ENCODE measurements at regions not wholly inside any gene's neighbourhood (a gene's known extent, or its start where the extent isn't known, plus 50 kb on each side); places are given as distances from the start of the nearest gene placed in this dataset.

- TF ChIP-seq MLLT1 (IDR thresholded peaks at IDR 0.05) (no peak), RELA (IDR thresholded peaks at IDR 0.05; ENCODE audit: borderline replicate concordance, partially characterized antibody) (no peak), SMAD1 (IDR thresholded peaks at IDR 0.05; ENCODE audit: low read depth, partially characterized antibody) (no peak), HCFC1 (IDR thresholded peaks at IDR 0.05; ENCODE audit: low read length) (no peak), NBN (IDR thresholded peaks at IDR 0.05) (no peak), CEBPB (IDR thresholded peaks at IDR 0.05; ENCODE audit: borderline replicate concordance in 1 of 2, low read depth in 2 of 2, low read length in 2 of 2) (no peak), IRF4 (IDR thresholded peaks at IDR 0.05; ENCODE audit: low read depth, low read length) (no peak), CHD2 (IDR thresholded peaks at IDR 0.05; ENCODE audit: borderline replicate concordance, low read depth, low read length) (no peak), SREBF1 (IDR thresholded peaks at IDR 0.05; ENCODE audit: low read length) (no peak)
- TF ChIP-seq, protein P1, sequence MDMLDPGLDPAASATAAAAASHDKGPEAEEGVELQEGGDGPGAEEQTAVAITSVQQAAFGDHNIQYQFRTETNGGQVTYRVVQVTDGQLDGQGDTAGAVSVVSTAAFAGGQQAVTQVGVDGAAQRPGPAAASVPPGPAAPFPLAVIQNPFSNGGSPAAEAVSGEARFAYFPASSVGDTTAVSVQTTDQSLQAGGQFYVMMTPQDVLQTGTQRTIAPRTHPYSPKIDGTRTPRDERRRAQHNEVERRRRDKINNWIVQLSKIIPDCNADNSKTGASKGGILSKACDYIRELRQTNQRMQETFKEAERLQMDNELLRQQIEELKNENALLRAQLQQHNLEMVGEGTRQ (IDR thresholded peaks at IDR 0.05; ENCODE audit: borderline replicate concordance, low read depth, low read length) = no peak
- TF ChIP-seq, protein P2, sequence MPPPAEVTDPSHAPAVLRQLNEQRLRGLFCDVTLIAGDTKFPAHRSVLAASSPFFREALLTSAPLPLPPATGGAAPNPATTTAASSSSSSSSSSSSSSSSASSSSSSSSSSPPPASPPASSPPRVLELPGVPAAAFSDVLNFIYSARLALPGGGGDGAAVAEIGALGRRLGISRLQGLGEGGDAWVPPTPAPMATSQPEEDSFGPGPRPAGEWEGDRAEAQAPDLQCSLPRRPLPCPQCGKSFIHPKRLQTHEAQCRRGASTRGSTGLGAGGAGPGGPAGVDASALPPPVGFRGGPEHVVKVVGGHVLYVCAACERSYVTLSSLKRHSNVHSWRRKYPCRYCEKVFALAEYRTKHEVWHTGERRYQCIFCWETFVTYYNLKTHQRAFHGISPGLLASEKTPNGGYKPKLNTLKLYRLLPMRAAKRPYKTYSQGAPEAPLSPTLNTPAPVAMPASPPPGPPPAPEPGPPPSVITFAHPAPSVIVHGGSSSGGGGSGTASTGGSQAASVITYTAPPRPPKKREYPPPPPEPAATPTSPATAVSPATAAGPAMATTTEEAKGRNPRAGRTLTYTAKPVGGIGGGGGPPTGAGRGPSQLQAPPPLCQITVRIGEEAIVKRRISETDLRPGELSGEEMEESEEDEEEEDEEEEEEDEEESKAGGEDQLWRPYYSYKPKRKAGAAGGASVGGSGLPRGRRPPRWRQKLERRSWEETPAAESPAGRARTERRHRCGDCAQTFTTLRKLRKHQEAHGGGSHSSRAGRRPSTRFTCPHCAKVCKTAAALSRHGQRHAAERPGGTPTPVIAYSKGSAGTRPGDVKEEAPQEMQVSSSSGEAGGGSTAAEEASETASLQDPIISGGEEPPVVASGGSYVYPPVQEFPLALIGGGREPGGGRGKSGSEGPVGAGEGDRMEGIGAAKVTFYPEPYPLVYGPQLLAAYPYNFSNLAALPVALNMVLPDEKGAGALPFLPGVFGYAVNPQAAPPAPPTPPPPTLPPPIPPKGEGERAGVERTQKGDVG (CRISPR knock-in tag; IDR thresholded peaks at IDR 0.05) = no peak
- TF ChIP-seq, protein P3, sequence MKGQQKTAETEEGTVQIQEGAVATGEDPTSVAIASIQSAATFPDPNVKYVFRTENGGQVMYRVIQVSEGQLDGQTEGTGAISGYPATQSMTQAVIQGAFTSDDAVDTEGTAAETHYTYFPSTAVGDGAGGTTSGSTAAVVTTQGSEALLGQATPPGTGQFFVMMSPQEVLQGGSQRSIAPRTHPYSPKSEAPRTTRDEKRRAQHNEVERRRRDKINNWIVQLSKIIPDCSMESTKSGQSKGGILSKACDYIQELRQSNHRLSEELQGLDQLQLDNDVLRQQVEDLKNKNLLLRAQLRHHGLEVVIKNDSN (IDR thresholded peaks at IDR 0.05; ENCODE audit: borderline replicate concordance, extremely low read length, insufficient read depth, low read depth, low read length) = no peak
Observed at GRCh38 chr2:194020155-194020554, 1636.9 kb upstream of the SLC39A10 start (continued).

Data from GM12878 (cell line).